ENCODE measurements at regions not wholly inside any gene's neighbourhood (a gene's known extent, or its start where the extent isn't known, plus 50 kb on each side); places are given as distances from the start of the nearest gene placed in this dataset.

DNA sequence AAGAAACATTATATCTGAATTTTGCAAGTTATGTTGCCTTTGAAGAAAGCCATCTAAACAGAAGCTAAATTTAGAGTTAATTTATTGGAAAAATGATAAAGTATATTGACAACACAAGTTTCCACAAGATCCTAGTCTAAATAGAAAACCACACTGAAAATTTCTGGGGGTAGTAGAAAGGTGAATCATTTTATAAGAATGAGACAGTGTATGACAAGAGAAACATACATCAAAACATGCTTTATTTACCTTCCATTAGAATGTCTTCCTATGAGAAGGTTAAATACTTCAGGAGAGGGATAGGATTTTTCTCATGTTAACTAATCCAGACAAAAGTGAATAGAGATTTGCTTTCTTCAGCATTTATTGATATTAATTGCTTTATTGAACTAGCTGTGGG lies 1389.8 kb upstream of the ZEB2 start:
- TF ChIP-seq, protein P1, sequence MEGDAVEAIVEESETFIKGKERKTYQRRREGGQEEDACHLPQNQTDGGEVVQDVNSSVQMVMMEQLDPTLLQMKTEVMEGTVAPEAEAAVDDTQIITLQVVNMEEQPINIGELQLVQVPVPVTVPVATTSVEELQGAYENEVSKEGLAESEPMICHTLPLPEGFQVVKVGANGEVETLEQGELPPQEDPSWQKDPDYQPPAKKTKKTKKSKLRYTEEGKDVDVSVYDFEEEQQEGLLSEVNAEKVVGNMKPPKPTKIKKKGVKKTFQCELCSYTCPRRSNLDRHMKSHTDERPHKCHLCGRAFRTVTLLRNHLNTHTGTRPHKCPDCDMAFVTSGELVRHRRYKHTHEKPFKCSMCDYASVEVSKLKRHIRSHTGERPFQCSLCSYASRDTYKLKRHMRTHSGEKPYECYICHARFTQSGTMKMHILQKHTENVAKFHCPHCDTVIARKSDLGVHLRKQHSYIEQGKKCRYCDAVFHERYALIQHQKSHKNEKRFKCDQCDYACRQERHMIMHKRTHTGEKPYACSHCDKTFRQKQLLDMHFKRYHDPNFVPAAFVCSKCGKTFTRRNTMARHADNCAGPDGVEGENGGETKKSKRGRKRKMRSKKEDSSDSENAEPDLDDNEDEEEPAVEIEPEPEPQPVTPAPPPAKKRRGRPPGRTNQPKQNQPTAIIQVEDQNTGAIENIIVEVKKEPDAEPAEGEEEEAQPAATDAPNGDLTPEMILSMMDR (IDR thresholded peaks at IDR 0.05), result no peak
- no peak for TF ChIP-seq POLR2AphosphoS5 (IDR thresholded peaks at IDR 0.05)
- TF ChIP-seq POLR2A (IDR thresholded peaks at IDR 0.05), result no peak
